Mesenchymal stem cell (in vitro differentiated cells and primary cell): ENCODE measurements at regions not wholly inside any gene's neighbourhood (a gene's known extent, or its start where the extent isn't known, plus 50 kb on each side); places are given as distances from the start of the nearest gene placed in this dataset.

ENCODE experiments used
- DNase-seq: peaks from one replicate; pipeline ENCODE4 v3.0.0-alpha.2; 2013
- H2AFZ ChIP-seq: one replicate; pipeline ENCODE4 v1.6.1; 2013; ENCODE audit warnings: low read depth, mild to moderate bottlenecking, control low read depth, inconsistent platforms, low read length, moderate library complexity
- H2AK5ac ChIP-seq: 2 replicates; pipeline ENCODE4 v1.6.1; 2013; ENCODE audit warnings: low read length, moderate library complexity, mild to moderate bottlenecking, inconsistent platforms; ENCODE audit not compliant: severe bottlenecking
- H2BK120ac ChIP-seq: one replicate; pipeline ENCODE4 v1.6.1; 2013; ENCODE audit warnings: low read depth, mild to moderate bottlenecking, inconsistent platforms, low read length, moderate library complexity
- H2BK12ac ChIP-seq, 2 experiments: one replicate each; pipeline ENCODE4 v1.6.1; 2013; ENCODE audit warnings: inconsistent platforms in 2 of 2, low read length in 2 of 2, mild to moderate bottlenecking in 2 of 2, moderate library complexity in 2 of 2, control low read depth in 1 of 2
- H2BK15ac ChIP-seq: one replicate; pipeline ENCODE4 v1.6.1; 2013; ENCODE audit warnings: mild to moderate bottlenecking, low read depth, inconsistent platforms; ENCODE audit not compliant: poor library complexity, severe bottlenecking
- H2BK5ac ChIP-seq: 2 replicates; pipeline ENCODE4 v1.6.1; 2013; ENCODE audit warnings: low read depth, mild to moderate bottlenecking, low read length, control low read depth, inconsistent platforms; ENCODE audit not compliant: poor library complexity, severe bottlenecking
- H3K14ac ChIP-seq, 2 experiments: one replicate each; pipeline ENCODE4 v1.6.1; 2013; ENCODE audit warnings: inconsistent platforms in 2 of 2, low read length in 2 of 2, control low read depth in 1 of 2, mild to moderate bottlenecking in 1 of 2, moderate library complexity in 1 of 2
- H3K18ac ChIP-seq, 2 experiments: one replicate each; pipeline ENCODE4 v1.6.1; 2013; ENCODE audit warnings: inconsistent platforms in 2 of 2, low read length in 2 of 2, control low read depth in 1 of 2, low read depth in 1 of 2, mild to moderate bottlenecking in 1 of 2
- H3K23ac ChIP-seq, 2 experiments: one replicate each; pipeline ENCODE4 v1.6.1; 2013; ENCODE audit warnings: inconsistent platforms in 2 of 2, low read length in 2 of 2, mild to moderate bottlenecking in 2 of 2, moderate library complexity in 2 of 2, control low read depth in 1 of 2
- H3K27ac ChIP-seq: 2 replicates; pipeline ENCODE4 v1.5.1; 2013; ENCODE audit warnings: mild to moderate bottlenecking, moderate library complexity, low read length, control low read depth, inconsistent platforms; ENCODE audit not compliant: poor library complexity, severe bottlenecking
- H3K27me3 ChIP-seq, 2 experiments: 2 replicates each; pipeline versions ENCODE4 v1.6.1 to v1.7.0; 2013; ENCODE audit warnings: low read length in 2 of 2, mild to moderate bottlenecking in 2 of 2, moderate library complexity in 2 of 2, control low read depth in 1 of 2, inconsistent platforms in 1 of 2; ENCODE audit not compliant: control insufficient read depth in 1 of 2, insufficient read depth in 1 of 2
- H3K36me3 ChIP-seq, 2 experiments: 2 replicates each; pipeline versions ENCODE4 v1.6.1 to v1.7.0; 2013; ENCODE audit warnings: low read length in 2 of 2, control low read depth in 1 of 2, inconsistent platforms in 1 of 2, low read depth in 1 of 2, mild to moderate bottlenecking in 1 of 2; ENCODE audit not compliant: insufficient read depth in 2 of 2, control insufficient read depth in 1 of 2
- H3K4ac ChIP-seq, 2 experiments: one replicate each; pipeline ENCODE4 v1.6.1; 2013; ENCODE audit warnings: inconsistent platforms in 2 of 2, low read length in 2 of 2, mild to moderate bottlenecking in 2 of 2, moderate library complexity in 2 of 2, control low read depth in 1 of 2, low read depth in 1 of 2
- H3K4me1 ChIP-seq: 2 replicates; pipeline ENCODE4 v1.6.1; 2013; ENCODE audit warnings: low read depth, low read length, control low read depth; ENCODE audit not compliant: control insufficient read depth, insufficient read depth
- H3K4me2 ChIP-seq: 2 replicates; pipeline ENCODE4 v1.6.1; 2013; ENCODE audit warnings: low read length, mild to moderate bottlenecking, inconsistent platforms; ENCODE audit not compliant: poor library complexity, severe bottlenecking
- H3K4me3 ChIP-seq, 2 experiments: 2 replicates each; pipeline versions ENCODE4 v1.5.1 to v1.7.0; 2013; ENCODE audit warnings: low read length in 2 of 2, mild to moderate bottlenecking in 2 of 2, control low read depth in 1 of 2, low read depth in 1 of 2; ENCODE audit not compliant: insufficient read depth in 1 of 2
- H3K79me1 ChIP-seq: replicated peaks from 2 replicates; pipeline ENCODE4 v1.6.1; 2013; ENCODE audit warnings: mild to moderate bottlenecking, control low read depth, low read length, inconsistent platforms; ENCODE audit not compliant: poor library complexity, severe bottlenecking
- H3K9ac ChIP-seq: 2 replicates; pipeline ENCODE4 v1.7.0; 2013; ENCODE audit warnings: mild to moderate bottlenecking, low read length, moderate library complexity
- H3K9me3 ChIP-seq: 2 replicates; pipeline ENCODE4 v1.7.0; 2013; ENCODE audit warnings: mild to moderate bottlenecking, low read length; ENCODE audit not compliant: control insufficient read depth
- H4K8ac ChIP-seq: one replicate; pipeline ENCODE4 v1.6.1; 2013; ENCODE audit warnings: inconsistent platforms, mild to moderate bottlenecking, low read length, moderate library complexity
- H4K91ac ChIP-seq: one replicate; pipeline ENCODE4 v1.6.1; 2013; ENCODE audit warnings: mild to moderate bottlenecking, low read length, inconsistent platforms
- WGBS: methylation state at CpG from one replicate; pipeline ENCODE4 v1.1.7; 2013; ENCODE audit warnings: mixed read lengths; 5-methylcytosine and 5-hydroxymethylcytosine counted together

DNA sequence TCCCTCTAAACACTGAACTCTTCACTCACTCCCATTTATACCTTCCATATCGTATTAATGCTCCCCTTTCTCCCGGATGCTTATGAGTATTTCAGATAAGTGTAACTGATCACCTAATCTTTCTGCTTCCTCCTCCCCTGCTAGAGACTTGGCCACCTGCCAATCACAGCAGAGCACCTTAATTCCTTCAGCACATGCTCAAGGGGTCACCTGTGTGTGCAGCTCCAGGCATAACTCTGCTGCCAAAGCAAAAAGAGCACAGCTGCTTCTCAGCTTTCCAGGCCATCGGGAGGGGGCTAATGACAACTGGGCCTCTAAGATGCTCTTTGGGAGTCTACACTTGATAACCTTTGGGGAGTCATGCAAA, 106.9 kb upstream of the DYRK2 start:
- no peak overlapping the region for H2BK120ac ChIP-seq

GRCh38 chr12:67543021-67543770, 105.3 kb upstream of the DYRK2 start:
- Histone ChIP-seq H3K9me3 (no peaks in the 10 kb centered on the region), H3K4ac (no peak overlapping the region), H4K8ac (no peak overlapping the region), H2AK5ac (no peak overlapping the region), H4K91ac (no peak overlapping the region), H2BK15ac (no peak overlapping the region), H3K27me3 (peaks cover 8 to 9% of the 10 kb centered on the region in 2 experiments), H3K79me1 (no peaks in the 10 kb centered on the region), H2BK12ac (no peak overlapping the region), H3K36me3 (no peaks in the 10 kb centered on the region), H3K23ac (no peak overlapping the region), H2BK120ac (no peak overlapping the region), H2AFZ (no peak overlapping the region), H3K14ac (no peak overlapping the region), H3K27ac (no peak overlapping the region), H3K4me1 (peaks cover 1% of the 10 kb centered on the region), H2BK5ac (no peak overlapping the region), H3K4me2 (no peak overlapping the region), H3K9ac (no peak overlapping the region), H3K18ac (no peak overlapping the region), H3K4me3 (no peak overlapping the region)
- no peak for DNase-seq
- 85% methylated on average over 7 of the region's 7 CpGs for WGBS

More for the DNA sequence above, 106.9 kb upstream of the DYRK2 start:
- WGBS, result 96% methylated on average over 3 of the region's 3 CpGs
- H3K4me1 ChIP-seq, result peaks cover 1% of the 10 kb centered on the region
- no peak overlapping the region for H2AK5ac ChIP-seq
- H3K36me3 ChIP-seq, result no peaks in the 10 kb centered on the region
- no peak overlapping the region for H2BK15ac ChIP-seq
- no peak overlapping the region for H3K14ac ChIP-seq
- no peaks in the 10 kb centered on the region for H3K9me3 ChIP-seq
- H3K23ac ChIP-seq, result peak overlapping the region in 1 of 2 experiments; percentile 26
- H2BK12ac ChIP-seq, result no peak overlapping the region
- no peak for DNase-seq
- H4K8ac ChIP-seq, result no peak overlapping the region
- no peaks in the 10 kb centered on the region for H3K79me1 ChIP-seq
- no peak overlapping the region for H3K4me3 ChIP-seq
- H3K9ac ChIP-seq, result no peak overlapping the region
- H3K4ac ChIP-seq, result no peak overlapping the region
- no peak overlapping the region for H3K18ac ChIP-seq
- peaks cover 8 to 9% of the 10 kb centered on the region in 2 experiments for H3K27me3 ChIP-seq
- no peak overlapping the region for H2BK5ac ChIP-seq
- H3K27ac ChIP-seq, result no peak overlapping the region
- no peak overlapping the region for H2AFZ ChIP-seq
- no peak overlapping the region for H3K4me2 ChIP-seq
- no peak overlapping the region for H4K91ac ChIP-seq

DNA sequence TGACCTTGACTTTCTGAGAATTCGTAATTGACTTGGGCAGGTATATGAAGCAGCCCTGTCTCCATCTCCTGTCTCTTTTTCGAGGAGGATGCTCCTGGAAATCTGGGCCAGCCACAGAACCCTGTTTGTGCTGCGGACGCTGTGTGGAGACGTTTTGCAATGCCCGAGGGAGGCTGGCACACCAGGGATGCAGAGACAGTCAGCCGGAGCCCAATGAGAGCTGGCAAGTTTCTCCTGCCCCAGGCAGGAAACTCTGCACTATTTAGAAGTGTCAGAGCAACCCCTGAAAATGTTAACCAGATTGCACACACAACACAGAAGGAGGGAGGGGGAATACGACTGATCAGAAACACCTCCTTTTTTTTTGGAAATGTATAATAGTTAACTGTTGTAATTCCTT, 103.2 kb upstream of the DYRK2 start:
- H3K9me3 ChIP-seq, result no peaks in the 10 kb centered on the region
- H3K36me3 ChIP-seq, result no peaks in the 10 kb centered on the region
- H3K4me2 ChIP-seq, result no peak overlapping the region
- H4K8ac ChIP-seq, result no peak overlapping the region
- no peak overlapping the region for H3K18ac ChIP-seq
- H3K79me1 ChIP-seq, result no peaks in the 10 kb centered on the region
- no peak overlapping the region for H2BK120ac ChIP-seq
- no peak overlapping the region for H2AK5ac ChIP-seq
- no peak overlapping the region for H3K4me3 ChIP-seq
- H3K9ac ChIP-seq, result no peak overlapping the region
- no peak overlapping the region for H3K14ac ChIP-seq
- no peak overlapping the region for H3K4ac ChIP-seq
- H3K27ac ChIP-seq, result no peak overlapping the region
- H3K23ac ChIP-seq, result no peak overlapping the region
- no peak overlapping the region for H2AFZ ChIP-seq
- no peak overlapping the region for H2BK5ac ChIP-seq
- 78% methylated on average over 7 of the region's 8 CpGs for WGBS
- peaks cover 1% of the 10 kb centered on the region for H3K4me1 ChIP-seq
- no peak for DNase-seq
- H4K91ac ChIP-seq, result no peak overlapping the region
- no peak overlapping the region for H2BK15ac ChIP-seq
- no peak overlapping the region for H2BK12ac ChIP-seq
- H3K27me3 ChIP-seq, result peaks cover 0 to 9% of the 10 kb centered on the region in 2 experiments

- Histone ChIP-seq H2AFZ (no peak overlapping the region), H2BK12ac (no peak overlapping the region), H3K36me3 (no peaks in the 10 kb centered on the region), H4K91ac (no peak overlapping the region), H3K4me1 (no peaks in the 10 kb centered on the region), H3K23ac (no peak overlapping the region), H2BK5ac (no peak overlapping the region), H3K4me2 (no peak overlapping the region), H3K4ac (no peak overlapping the region), H3K27ac (no peak overlapping the region), H3K4me3 (no peak overlapping the region), H3K79me1 (no peaks in the 10 kb centered on the region), H3K18ac (no peak overlapping the region), H4K8ac (no peak overlapping the region), H3K14ac (no peak overlapping the region), H3K9ac (no peak overlapping the region), H2BK15ac (no peak overlapping the region), H3K9me3 (no peaks in the 10 kb centered on the region), H3K27me3 (peaks cover 0 to 9% of the 10 kb centered on the region in 2 experiments), H2BK120ac (no peak overlapping the region), H2AK5ac (no peak overlapping the region)
- no peak for DNase-seq
- WGBS, result 90% methylated on average over 1 of the region's 1 CpG
Measured at GRCh38 chr12:67546746-67547145, 101.8 kb upstream of the DYRK2 start.
